Stomach (tissue), 4 donors: ENCODE measurements at regions not wholly inside any gene's neighbourhood (a gene's known extent, or its start where the extent isn't known, plus 50 kb on each side); places are given as distances from the start of the nearest gene placed in this dataset.

Source experiments
- CTCF ChIP-seq, 7 experiments: fragments of 450-650 bp in 4 of 7; fragments of 200-600 bp in 3 of 7; sonication (generic) in 3 of 7; IDR thresholded peaks; one replicate each; pipeline ENCODE4 v1.5.1; 2016 to 2019; ENCODE audit warnings: antibody characterized with exemption in 7 of 7, control low read depth in 2 of 7, mild to moderate bottlenecking in 1 of 7
- EP300 ChIP-seq: sonication (generic); formaldehyde crosslinking; IDR thresholded peaks from one replicate; pipeline ENCODE4 v1.6.1; 2017; ENCODE audit warnings: antibody characterized with exemption
- POLR2A ChIP-seq, 4 donors: fragments of 450-650 bp; IDR thresholded peaks; one replicate each; pipeline ENCODE4 v1.6.1; 2016; ENCODE audit warnings: antibody characterized with exemption in 4 of 4, control low read depth in 2 of 4, mild to moderate bottlenecking in 1 of 4, moderate library complexity in 1 of 4

GRCh38 chr2:64291181-64291580, 147.0 kb upstream of the PELI1 start:
- TF ChIP-seq EP300, result no peak
- no peak for TF ChIP-seq POLR2A (IDR thresholded peaks at IDR 0.05)
- TF ChIP-seq CTCF (IDR thresholded peaks at IDR 0.05), result no peak
